WTC11 (cell line): ENCODE measurements at regions not wholly inside any gene's neighbourhood (a gene's known extent, or its start where the extent isn't known, plus 50 kb on each side); places are given as distances from the start of the nearest gene placed in this dataset.

Source experiments
- ATAC-seq: fragments of 200-7000 bp; cut with Tn5 transposase; 2 replicates; pipeline ENCODE4 v1.10.0; 2021; ENCODE audit warnings: mild to moderate bottlenecking, moderate library complexity
- CTCF ChIA-PET: fragments of 300-600 bp; sonication (Branson Sonifier 250); formaldehyde crosslinking; loops from one replicate; lab custom pipeline; 2021; ENCODE audit warnings: antibody characterized with exemption; lab: Charles Lee
- POLR2A ChIA-PET: fragments of 350-600 bp; sonication (Branson Sonifier 250); formaldehyde crosslinking; loops from one replicate; lab custom pipeline; 2021; ENCODE audit warnings: antibody characterized with exemption; lab: Charles Lee
- DNase-seq: peaks from one replicate; pipeline ENCODE4 v3.0.0; 2021; ENCODE audit warnings: low spot score
- H3K27ac Mint-ChIP-seq: 2 replicates; pipeline ENCODE4 v1.8.0; 2021; ENCODE audit warnings: mixed read lengths
- H3K27me3 Mint-ChIP-seq: 2 replicates; pipeline ENCODE4 v1.8.0; 2021; ENCODE audit warnings: low read depth, mild to moderate bottlenecking, moderate library complexity, mixed read lengths
- H3K36me3 Mint-ChIP-seq: 2 replicates; pipeline ENCODE4 v1.8.0; 2021; ENCODE audit warnings: mixed read lengths
- H3K4me1 Mint-ChIP-seq: 2 replicates; pipeline ENCODE4 v1.8.0; 2022; ENCODE audit warnings: mixed read lengths
- H3K4me3 Mint-ChIP-seq: 2 replicates; pipeline ENCODE4 v1.8.0; 2021; ENCODE audit warnings: mild to moderate bottlenecking, moderate library complexity, mixed read lengths
- H3K9me3 Mint-ChIP-seq: 2 replicates; pipeline ENCODE4 v1.8.0; 2021; ENCODE audit warnings: mixed read lengths
- AFF4 ChIP-seq: sonication (generic); formaldehyde crosslinking; IDR thresholded peaks from 2 replicates; pipeline ENCODE4 v1.8.1; 2023; ENCODE audit warnings: mild to moderate bottlenecking, missing genetic modification reagents, borderline replicate concordance
- ATF2 ChIP-seq: sonication (generic); formaldehyde crosslinking; IDR thresholded peaks from 2 replicates; pipeline ENCODE4 v1.8.1; 2022; ENCODE audit warnings: low read depth, missing genetic modification reagents, borderline replicate concordance
- ATF6 ChIP-seq: sonication (generic); formaldehyde crosslinking; IDR thresholded peaks from 2 replicates; pipeline ENCODE4 v1.8.1; 2023; ENCODE audit warnings: mild to moderate bottlenecking, missing genetic modification reagents
- CBFB ChIP-seq: sonication (generic); formaldehyde crosslinking; IDR thresholded peaks from 2 replicates; pipeline ENCODE4 v1.8.1; 2022; ENCODE audit warnings: mild to moderate bottlenecking, low read depth, missing genetic modification reagents
- GABPB1 ChIP-seq: sonication (generic); formaldehyde crosslinking; IDR thresholded peaks from 2 replicates; pipeline ENCODE4 v1.8.1; 2023; ENCODE audit warnings: mild to moderate bottlenecking, missing genetic modification reagents
- GTF2I ChIP-seq: fragments of 250-450 bp; sonication (Bioruptor Pico); conservative IDR thresholded peaks from 2 replicates; pipeline ENCODE4 v1.4.0; 2021; ENCODE audit warnings: mild to moderate bottlenecking
- NFATC4 ChIP-seq: fragments of 250-450 bp; sonication (Bioruptor Pico); IDR thresholded peaks from 2 replicates; pipeline ENCODE4 v1.9.0; 2021; ENCODE audit warnings: mild to moderate bottlenecking
- STAT6 ChIP-seq: sonication (generic); formaldehyde crosslinking; conservative IDR thresholded peaks from 2 replicates; pipeline ENCODE4 v1.8.1; 2023; ENCODE audit warnings: mild to moderate bottlenecking, low read depth, missing genetic modification reagents, moderate library complexity
- ZNF219 ChIP-seq: sonication (generic); formaldehyde crosslinking; IDR thresholded peaks from 2 replicates; pipeline ENCODE4 v1.8.0; 2023; ENCODE audit warnings: missing genetic modification reagents, mild to moderate bottlenecking, borderline replicate concordance
- TF ChIP-seq, protein P1 (sequence below): sonication (generic); formaldehyde crosslinking; IDR thresholded peaks from 2 replicates; pipeline ENCODE4 v1.8.0; 2023; ENCODE audit warnings: missing genetic modification reagents
- TF ChIP-seq, protein P2 (sequence below): sonication (generic); formaldehyde crosslinking; IDR thresholded peaks from 2 replicates; pipeline ENCODE4 v1.8.1; 2022; ENCODE audit warnings: low read depth, mild to moderate bottlenecking, moderate library complexity, missing genetic modification reagents, borderline replicate concordance
- TF ChIP-seq, protein P3 (sequence below): sonication (generic); formaldehyde crosslinking; IDR thresholded peaks from 2 replicates; pipeline ENCODE4 v1.8.1; 2022; ENCODE audit warnings: mild to moderate bottlenecking, missing genetic modification reagents, moderate library complexity, borderline replicate concordance
- TF ChIP-seq, protein P4 (sequence below): fragments of 250-450 bp; sonication (Bioruptor Pico); IDR thresholded peaks from 2 replicates; pipeline ENCODE4 v1.9.0; 2021; ENCODE audit warnings: mild to moderate bottlenecking

DNA sequence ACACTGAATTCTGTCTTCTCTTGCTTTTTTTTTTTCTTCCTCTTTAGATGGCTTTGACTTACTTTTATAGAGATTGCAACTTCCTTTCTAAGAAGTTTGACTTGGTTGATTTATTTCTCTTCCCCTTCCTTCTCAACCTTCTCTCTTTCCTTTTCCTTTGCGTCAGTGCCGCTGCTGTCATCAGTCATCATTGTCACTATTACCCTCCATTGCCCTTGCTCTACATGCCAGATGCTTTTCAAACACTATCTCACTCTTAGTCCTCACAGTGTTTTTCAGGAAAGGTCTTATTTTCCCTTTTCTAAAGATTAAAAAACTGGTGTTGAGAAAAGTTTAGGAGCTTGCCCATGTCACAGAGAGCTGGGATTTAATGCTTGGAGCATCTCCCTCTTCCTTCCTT, 74.7 kb upstream of the C11orf87 start (continued):
- TF ChIP-seq, protein P1, sequence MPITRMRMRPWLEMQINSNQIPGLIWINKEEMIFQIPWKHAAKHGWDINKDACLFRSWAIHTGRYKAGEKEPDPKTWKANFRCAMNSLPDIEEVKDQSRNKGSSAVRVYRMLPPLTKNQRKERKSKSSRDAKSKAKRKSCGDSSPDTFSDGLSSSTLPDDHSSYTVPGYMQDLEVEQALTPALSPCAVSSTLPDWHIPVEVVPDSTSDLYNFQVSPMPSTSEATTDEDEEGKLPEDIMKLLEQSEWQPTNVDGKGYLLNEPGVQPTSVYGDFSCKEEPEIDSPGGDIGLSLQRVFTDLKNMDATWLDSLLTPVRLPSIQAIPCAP (CRISPR knock-in tag), result no peak
- no peak for TF ChIP-seq GTF2I (CRISPR knock-in tag)
- TF ChIP-seq, protein P2, sequence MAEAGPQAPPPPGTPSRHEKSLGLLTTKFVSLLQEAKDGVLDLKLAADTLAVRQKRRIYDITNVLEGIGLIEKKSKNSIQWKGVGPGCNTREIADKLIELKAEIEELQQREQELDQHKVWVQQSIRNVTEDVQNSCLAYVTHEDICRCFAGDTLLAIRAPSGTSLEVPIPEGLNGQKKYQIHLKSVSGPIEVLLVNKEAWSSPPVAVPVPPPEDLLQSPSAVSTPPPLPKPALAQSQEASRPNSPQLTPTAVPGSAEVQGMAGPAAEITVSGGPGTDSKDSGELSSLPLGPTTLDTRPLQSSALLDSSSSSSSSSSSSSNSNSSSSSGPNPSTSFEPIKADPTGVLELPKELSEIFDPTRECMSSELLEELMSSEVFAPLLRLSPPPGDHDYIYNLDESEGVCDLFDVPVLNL (CRISPR knock-in tag), result no peak
- TF ChIP-seq, protein P3, sequence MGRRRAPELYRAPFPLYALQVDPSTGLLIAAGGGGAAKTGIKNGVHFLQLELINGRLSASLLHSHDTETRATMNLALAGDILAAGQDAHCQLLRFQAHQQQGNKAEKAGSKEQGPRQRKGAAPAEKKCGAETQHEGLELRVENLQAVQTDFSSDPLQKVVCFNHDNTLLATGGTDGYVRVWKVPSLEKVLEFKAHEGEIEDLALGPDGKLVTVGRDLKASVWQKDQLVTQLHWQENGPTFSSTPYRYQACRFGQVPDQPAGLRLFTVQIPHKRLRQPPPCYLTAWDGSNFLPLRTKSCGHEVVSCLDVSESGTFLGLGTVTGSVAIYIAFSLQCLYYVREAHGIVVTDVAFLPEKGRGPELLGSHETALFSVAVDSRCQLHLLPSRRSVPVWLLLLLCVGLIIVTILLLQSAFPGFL (CRISPR knock-in tag), result no peak

DNA sequence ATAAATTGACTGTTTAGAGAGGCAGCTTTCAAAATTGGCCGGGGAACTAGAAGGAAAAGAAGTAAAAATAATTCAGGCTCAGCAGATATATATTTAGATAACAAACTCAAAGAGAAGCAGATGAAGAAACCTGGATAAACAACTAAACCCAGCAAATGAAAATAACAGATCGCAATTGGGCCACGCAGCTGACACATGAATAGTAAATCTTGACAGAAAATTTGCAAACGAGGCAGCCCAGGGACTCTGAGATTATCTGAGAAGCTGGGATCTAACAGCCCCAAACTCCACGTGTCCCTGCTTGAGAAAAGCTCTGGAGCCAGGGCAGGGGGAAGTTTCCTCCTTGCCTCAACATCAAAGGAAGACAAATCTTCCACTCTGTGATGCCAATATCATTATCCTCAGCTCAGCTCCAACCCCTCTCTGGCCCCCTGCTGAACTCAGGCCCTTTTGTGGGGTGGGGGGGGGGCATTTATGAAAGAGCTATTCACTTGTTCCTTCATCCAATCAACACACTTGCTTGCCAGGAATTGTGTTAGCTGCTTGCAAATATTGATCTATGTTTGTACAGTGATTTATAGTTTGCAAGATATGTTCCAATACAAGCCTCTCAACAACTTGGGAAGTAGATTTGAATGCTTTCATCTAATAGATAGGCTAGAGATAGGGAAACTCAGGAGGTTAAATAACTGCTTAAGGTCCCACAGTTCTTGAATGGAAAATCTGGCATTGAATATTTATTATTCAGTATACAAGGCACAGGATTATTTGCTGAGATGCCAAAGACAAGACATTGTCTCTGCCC, 72.5 kb upstream of the C11orf87 start:
- DNase-seq (no peak), ATAC-seq (no peak)
- no peaks in the 10 kb centered on the region for H3K27me3 Mint-ChIP-seq
- ChIA-PET CTCF (no interaction called here), POLR2A (no interaction called here)
- H3K27ac Mint-ChIP-seq, result no peak overlapping the region
- H3K4me1 Mint-ChIP-seq, result no peaks in the 10 kb centered on the region
- H3K9me3 Mint-ChIP-seq, result peaks cover 7% of the 10 kb centered on the region; the same call in 1 of the 2 replicates
- TF ChIP-seq GABPB1 (no peak), ATF6 (no peak), ZNF219 (CRISPR knock-in tag) (no peak)
- H3K4me3 Mint-ChIP-seq, result no peak overlapping the region
- H3K36me3 Mint-ChIP-seq, result no peaks in the 10 kb centered on the region

DNA sequence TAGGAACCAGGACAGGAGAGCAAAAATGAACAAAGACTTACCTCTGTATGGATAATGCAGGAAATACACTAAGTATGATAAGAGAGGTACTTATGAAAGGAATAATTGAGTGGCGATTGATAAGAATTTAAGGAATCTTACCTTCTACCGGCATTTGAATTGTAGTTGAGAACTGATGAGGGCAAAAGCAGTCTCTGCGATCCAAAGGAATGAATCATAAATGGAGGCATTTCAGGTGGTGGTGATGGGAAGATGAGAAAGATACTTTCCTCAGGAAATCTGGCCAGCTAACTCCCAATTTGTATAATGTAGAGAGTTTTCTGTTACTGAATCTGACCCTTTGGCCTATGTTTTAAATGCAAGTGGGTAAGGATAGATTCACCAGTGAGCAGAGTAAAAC, 71.9 kb upstream of the C11orf87 start:
- CTCF ChIA-PET, result no interaction called here
- Mint-ChIP-seq H3K4me1 (no peaks in the 10 kb centered on the region), H3K27me3 (no peaks in the 10 kb centered on the region), H3K4me3 (no peak overlapping the region), H3K27ac (no peak overlapping the region), H3K9me3 (peaks cover under 1% of the 10 kb centered on the region; the same call in 1 of the 2 replicates), H3K36me3 (no peaks in the 10 kb centered on the region)
- POLR2A ChIA-PET, result no interaction called here
- DNase-seq, result no peak
- ATAC-seq, result no peak
- TF ChIP-seq, protein P4, sequence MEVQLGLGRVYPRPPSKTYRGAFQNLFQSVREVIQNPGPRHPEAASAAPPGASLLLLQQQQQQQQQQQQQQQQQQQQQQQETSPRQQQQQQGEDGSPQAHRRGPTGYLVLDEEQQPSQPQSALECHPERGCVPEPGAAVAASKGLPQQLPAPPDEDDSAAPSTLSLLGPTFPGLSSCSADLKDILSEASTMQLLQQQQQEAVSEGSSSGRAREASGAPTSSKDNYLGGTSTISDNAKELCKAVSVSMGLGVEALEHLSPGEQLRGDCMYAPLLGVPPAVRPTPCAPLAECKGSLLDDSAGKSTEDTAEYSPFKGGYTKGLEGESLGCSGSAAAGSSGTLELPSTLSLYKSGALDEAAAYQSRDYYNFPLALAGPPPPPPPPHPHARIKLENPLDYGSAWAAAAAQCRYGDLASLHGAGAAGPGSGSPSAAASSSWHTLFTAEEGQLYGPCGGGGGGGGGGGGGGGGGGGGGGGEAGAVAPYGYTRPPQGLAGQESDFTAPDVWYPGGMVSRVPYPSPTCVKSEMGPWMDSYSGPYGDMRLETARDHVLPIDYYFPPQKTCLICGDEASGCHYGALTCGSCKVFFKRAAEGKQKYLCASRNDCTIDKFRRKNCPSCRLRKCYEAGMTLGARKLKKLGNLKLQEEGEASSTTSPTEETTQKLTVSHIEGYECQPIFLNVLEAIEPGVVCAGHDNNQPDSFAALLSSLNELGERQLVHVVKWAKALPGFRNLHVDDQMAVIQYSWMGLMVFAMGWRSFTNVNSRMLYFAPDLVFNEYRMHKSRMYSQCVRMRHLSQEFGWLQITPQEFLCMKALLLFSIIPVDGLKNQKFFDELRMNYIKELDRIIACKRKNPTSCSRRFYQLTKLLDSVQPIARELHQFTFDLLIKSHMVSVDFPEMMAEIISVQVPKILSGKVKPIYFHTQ (CRISPR knock-in tag), result no peak
- TF ChIP-seq ATF2 (CRISPR knock-in tag) (no peak), AFF4 (CRISPR knock-in tag) (no peak), NFATC4 (CRISPR knock-in tag) (no peak), CBFB (CRISPR knock-in tag) (no peak), STAT6 (CRISPR knock-in tag) (no peak)
- TF ChIP-seq, protein P1 (CRISPR knock-in tag), result no peak
